Fibroblast of lung (primary cell): ENCODE measurements at regions not wholly inside any gene's neighbourhood (a gene's known extent, or its start where the extent isn't known, plus 50 kb on each side); places are given as distances from the start of the nearest gene placed in this dataset.

Experiments
- CTCF ChIP-seq, 2 donors: IDR thresholded peaks in 1 of 2; conservative IDR thresholded peaks in 1 of 2; 1 replicate in 1 of 2; 2 replicates in 1 of 2; pipeline ENCODE4 v1.5.1; 2011 to 2012; ENCODE audit warnings: low read length in 2 of 2, control low read depth in 1 of 2, inconsistent platforms in 1 of 2, low read depth in 1 of 2, mild to moderate bottlenecking in 1 of 2
- EZH2 ChIP-seq: IDR thresholded peaks from 2 replicates; pipeline ENCODE4 v1.5.1; 2012; ENCODE audit warnings: low read length, control low read depth, mild to moderate bottlenecking; ENCODE audit errors: missing control alignments

- TF ChIP-seq CTCF (conservative IDR thresholded peaks at IDR 0.05 in 1 of 2, IDR thresholded peaks at IDR 0.05 in 1 of 2; ENCODE audit: low read depth in 1 of 2, low read length in 2 of 2) (no peak), EZH2 (no peak)
These were observed 421.4 kb upstream of the UBE2E3 start for GRCh38 chr2:180559038-180559437.
